ENCODE measurements at regions not wholly inside any gene's neighbourhood (a gene's known extent, or its start where the extent isn't known, plus 50 kb on each side); places are given as distances from the start of the nearest gene placed in this dataset.

- no peak for DNase-seq
Observed at GRCh38 chr1:29839726-29840125, 603.4 kb downstream of the PTPRU start.

- no peak for DNase-seq
Observed at GRCh38 chr1:29838738-29839320, 602.5 kb downstream of the PTPRU start.

GRCh38 chr1:29836651-29837646 is 600.6 kb downstream of the PTPRU start:
- no peak for DNase-seq

- DNase-seq: no peak
Observed at GRCh38 chr1:29835874-29836273, 599.6 kb downstream of the PTPRU start.

DNA sequence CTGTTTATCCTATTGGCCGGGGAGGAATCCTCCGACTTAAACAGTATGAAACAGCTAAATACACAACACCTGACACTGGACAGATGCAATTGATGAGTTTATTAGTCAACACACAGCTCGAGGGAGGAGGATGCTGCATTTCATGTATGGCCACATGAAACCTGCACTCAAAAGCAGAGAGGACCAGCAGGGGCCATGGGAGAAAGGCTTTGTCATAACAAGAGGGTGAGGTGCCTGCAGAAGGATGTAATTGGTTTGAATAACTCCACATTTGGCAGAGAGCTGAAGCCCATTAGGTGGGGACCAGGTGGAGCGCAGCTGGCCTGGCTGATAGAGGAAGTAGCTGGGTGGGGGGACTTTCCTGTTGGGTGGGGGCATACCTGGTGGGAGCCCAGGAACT is 599.1 kb downstream of the PTPRU start:
- no peak for DNase-seq

- no peak for DNase-seq
Observed at GRCh38 chr1:29833581-29833980, 597.3 kb downstream of the PTPRU start.

DNA sequence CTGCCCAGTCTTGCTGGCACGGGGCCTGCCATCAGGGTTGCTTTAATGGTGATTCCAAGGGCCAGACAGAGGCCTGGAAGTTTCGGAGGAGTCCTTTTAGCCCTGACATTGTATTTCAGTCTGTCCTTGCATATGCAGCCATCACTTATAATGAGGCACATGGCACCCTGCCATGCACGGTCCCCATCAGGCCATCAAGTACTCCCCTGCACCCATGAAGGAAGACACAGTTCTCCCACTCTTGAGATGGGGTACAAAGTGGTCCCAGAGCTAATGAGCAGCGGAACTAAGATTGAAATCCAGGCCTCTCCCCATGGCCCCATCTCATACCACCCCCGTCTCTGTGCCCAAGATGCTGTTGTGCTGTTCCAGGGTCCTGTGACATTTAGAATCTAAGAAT is 596.6 kb downstream of the PTPRU start:
- no peak for DNase-seq

GRCh38 chr1:29832471-29832870 is 596.1 kb downstream of the PTPRU start:
- no peak for DNase-seq

DNA sequence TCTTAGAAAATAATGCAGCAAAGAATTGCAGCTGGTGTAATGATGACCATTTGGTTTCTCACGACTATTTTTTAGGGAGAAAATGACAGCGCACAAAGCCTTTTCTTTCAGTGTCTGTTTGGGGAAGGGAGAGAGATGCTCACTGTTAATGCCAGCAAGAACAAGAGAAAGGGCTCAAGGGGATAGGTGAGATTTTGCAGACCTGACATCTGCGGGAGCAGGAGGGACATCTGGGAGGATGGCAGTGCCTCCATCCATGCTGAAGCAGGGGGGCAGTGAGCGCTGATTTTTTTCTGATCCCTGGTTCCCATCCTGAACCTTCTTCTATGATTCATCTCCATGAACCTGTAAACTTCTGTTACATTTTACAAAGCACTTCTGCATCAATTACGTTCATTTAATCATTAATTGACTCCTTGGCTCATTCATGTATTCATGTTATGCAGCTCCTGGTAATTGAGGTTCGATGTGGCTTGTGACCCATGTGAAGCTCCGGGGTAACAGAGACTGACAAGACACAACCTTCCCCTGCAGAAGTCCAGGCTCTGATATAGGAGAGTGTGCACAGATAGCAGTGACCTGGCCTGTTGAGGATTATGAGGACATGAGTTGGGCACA is 595.3 kb downstream of the PTPRU start:
- no peak for DNase-seq

DNA sequence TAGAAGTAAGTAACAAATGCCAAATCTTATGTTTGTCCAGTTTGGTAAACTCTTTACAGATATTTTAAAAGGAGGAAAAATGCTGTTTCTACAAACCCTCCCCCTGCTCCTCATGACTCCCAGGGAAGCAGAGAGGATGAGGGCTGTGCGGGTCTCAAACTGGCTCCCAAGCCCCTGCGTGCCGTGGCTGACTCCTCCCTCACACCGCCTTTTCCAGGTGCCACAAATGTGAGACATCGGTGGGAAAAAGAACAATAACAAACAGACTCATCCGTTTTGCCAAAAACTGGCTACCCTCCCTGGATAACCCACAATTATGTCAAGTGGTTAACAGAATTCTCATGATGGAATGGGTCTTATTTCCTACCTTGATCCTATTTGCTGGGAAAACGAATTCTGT is 594.6 kb downstream of the PTPRU start:
- DNase-seq: no peak

- no peak for DNase-seq
Observed at GRCh38 chr1:29830383-29830782, 594.1 kb downstream of the PTPRU start.

DNA sequence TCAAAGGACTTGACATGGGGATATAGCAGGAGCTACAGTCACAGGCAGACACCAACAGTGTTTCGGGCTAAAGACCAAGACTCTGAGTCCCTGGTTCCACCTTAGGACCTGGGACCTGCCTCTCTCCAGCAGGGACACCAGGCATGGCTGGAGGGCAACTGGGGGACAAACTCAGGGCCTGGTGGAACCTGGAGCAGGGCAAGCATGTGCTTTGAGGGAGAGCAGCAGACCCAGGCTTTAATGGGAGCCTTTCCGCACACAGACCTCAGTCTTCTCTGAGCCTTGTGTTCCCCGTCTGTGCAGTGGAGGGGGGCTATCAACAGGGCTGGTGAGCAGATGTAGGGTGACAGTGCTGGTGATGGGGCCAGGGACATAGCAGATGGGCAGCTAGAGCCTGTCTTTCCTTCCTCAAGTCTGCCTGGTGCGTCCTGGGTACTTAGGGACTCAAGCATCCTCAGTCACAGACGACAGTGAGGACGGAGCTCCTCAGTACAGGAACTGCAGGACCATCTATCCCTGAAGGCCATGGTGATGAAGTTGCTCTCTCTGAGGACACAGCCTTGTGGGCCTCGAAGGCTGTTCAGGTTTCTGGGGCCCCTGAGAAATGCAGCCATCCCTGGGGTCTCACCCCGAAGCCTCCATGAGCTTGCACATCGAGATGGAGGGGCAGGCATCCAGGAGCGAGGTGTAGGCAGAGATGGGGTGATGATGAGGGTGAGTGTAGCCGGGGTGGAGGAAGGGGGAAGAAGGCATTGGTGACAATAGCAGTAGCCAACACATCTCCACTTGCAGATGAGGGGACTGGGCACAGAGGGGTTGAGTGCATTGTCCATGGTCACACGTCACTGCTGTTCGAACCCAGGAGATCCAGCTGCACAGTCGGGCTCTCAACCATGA is 593.4 kb downstream of the PTPRU start:
- DNase-seq: no peak

DNA sequence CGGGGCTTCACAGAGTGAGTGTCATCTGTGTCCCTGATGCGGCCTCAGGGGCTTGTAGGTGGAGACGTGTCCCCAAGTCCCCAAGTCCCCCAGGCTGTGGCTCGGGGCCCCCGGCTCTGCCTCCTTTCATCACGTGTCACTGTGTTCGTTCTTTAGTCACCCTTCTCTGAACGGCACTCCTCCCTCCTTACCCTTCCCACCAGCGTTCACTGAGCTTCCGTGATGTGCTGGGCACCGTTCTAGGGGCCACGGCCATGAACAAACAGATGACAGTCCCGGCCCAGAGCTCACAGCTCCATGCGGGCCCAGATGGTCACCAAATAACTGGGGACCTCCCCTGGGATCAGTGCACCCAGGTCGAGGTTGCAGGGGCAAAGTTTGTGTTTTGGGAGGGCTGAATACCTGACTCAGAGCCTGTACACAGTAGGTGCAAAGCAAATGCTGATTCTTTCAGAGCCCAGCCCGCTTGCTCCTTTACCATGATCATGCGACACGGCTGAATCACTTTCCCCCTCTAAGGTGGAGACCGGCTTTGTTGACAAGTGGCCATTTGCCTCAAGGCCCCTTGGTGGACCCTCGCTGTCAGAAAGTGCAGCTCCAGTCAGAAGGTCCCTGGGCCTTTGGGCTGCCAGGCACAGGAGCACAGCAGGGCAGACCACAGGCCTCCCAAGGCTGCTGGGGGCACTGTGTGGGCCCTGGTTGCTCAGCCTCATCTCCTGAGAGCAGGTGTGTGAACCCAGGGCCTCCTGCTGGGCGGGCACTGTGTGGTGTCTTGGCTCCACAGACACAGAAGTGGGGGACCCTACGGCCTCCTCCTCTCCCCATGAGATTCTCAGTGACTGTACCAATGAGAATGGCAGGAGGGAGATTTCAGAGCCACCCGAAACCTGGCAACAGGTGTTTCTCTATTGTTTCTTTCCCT is 592.5 kb downstream of the PTPRU start:
- DNase-seq: no peak

DNA sequence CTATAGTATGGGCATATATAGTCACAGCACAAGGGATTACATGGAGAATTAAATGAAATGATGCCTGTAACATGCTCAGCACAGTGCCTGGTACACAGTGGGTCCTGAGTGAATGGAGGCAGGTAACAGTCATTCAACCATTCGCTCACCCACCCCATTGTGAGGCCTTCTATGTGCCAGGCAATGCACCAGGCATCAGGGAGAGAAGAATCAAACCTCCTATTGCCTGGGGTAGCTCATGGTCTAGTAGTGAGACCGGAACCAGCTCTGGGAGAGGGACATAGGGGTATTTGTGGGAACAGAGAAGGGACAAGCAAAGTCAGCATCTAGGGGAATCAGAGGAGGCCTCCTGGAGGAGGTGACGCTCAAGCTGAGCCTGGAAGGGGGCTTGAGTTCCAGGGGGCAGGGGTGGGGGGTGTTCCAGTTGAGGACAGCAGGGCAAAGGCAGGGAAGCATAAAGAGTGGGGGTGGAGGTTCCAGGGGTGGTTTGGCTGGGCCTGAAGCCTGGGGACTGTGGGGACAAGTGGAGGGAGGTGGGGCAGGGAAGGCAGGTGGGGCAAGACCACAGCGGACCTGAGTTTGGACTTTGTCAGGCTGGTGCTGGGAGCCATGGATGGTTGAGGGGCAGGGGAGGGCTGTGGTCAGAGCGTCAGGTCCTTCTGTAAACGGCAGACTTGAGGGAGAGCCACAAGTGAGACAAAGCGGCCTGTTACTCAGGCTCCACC is 591.6 kb downstream of the PTPRU start:
- DNase-seq: no peak

DNA sequence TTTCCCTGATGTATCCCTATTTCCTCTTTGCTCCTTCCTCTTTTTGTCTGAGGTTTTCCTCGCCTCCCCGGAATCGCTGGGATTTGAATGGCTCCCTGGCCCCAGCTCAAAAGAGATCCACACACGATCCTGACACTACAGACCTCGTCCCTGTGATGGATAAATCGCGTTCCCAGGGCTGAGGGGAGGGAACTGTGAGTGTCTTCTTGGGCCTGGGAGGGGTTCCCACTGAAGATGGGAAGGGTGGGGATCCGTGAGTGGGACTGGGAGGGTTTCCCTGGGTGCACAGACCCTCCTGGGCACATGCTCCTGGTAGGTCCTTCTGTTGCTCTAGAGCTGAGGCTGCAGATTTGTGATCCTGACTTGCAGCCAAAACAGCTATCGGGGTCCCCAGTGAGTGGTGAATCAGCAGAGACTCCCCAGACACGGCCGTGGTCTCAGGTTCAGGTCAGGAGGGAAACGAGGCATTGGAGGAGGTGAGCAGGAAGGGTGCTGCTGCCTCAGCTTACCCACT is 591.0 kb downstream of the PTPRU start:
- no peak for DNase-seq

DNA sequence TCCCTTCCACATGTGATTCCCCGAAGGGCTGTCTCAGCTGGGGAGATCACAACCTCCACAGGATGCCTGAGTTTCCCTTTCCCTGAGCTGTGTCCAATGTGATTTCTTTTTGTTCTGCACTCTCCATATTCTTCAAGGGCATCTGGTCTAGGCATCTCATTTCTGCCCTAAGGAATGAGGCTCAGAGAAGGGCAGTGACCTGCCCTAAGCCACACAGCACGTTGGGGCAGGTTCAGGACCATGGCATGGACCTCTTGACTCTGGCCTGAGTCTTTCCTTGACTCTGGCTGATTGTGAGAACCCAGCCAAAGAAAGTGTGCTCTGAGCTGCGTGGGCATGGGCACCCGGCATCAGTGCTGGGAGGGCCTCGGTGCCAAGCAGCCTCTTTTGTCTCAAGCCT is 590.3 kb downstream of the PTPRU start:
- DNase-seq: no peak

- no peak for DNase-seq
Observed at GRCh38 chr1:29825941-29826415, 589.7 kb downstream of the PTPRU start.

GRCh38 chr1:29825274-29825940 is 589.1 kb downstream of the PTPRU start:
- DNase-seq: no peak

GRCh38 chr1:29824511-29825273 is 588.4 kb downstream of the PTPRU start:
- DNase-seq: no peak

Data from CD4-positive, alpha-beta T cell treated with Interleukin-12 subunit alpha and Interleukin-12 subunit beta, for 1 hour (primary cell).